ENCODE measurements at regions not wholly inside any gene's neighbourhood (a gene's known extent, or its start where the extent isn't known, plus 50 kb on each side); places are given as distances from the start of the nearest gene placed in this dataset.

GRCh38 chr6:48057601-48058000 lies 53.4 kb downstream of the PTCHD4 start:
- DNase-seq = no peak

- no peak for DNase-seq
Observed at GRCh38 chr6:48048451-48049146, 62.4 kb downstream of the PTCHD4 start.

- no peak for DNase-seq
Observed at GRCh38 chr6:48041894-48042293, 69.1 kb downstream of the PTCHD4 start.

GRCh38 chr6:48037946-48038345 lies 73.1 kb downstream of the PTCHD4 start:
- DNase-seq = no peak

- DNase-seq = peak; percentile 7
Observed at GRCh38 chr6:48036316-48036715, 74.7 kb downstream of the PTCHD4 start.

GRCh38 chr6:48032151-48032550 lies 78.8 kb downstream of the PTCHD4 start:
- peak; percentile 60 for DNase-seq

- no peak for DNase-seq
Observed at GRCh38 chr6:48031711-48032110, 79.3 kb downstream of the PTCHD4 start.

GRCh38 chr6:48027704-48028435 lies 83.1 kb downstream of the PTCHD4 start:
- no peak for DNase-seq

- DNase-seq = no peak
Observed at GRCh38 chr6:48024956-48025355, 86.0 kb downstream of the PTCHD4 start.

GRCh38 chr6:48021904-48022303 lies 89.1 kb downstream of the PTCHD4 start:
- no peak for DNase-seq

GRCh38 chr6:48016020-48016755 lies 94.8 kb downstream of the PTCHD4 start:
- DNase-seq = no peak

GRCh38 chr6:47992809-47993208 lies 118.2 kb downstream of the PTCHD4 start:
- no peak for DNase-seq

- no peak for DNase-seq
Observed at GRCh38 chr6:47983491-47983890, 127.5 kb downstream of the PTCHD4 start.

- no peak for DNase-seq
Observed at GRCh38 chr6:47977314-47977713, 133.7 kb downstream of the PTCHD4 start.

- no peak for DNase-seq
Observed at GRCh38 chr6:47974106-47974505, 136.9 kb downstream of the PTCHD4 start.

- DNase-seq = no peak
Observed at GRCh38 chr6:47970826-47971225, 140.2 kb downstream of the PTCHD4 start.

GRCh38 chr6:47967843-47968242 lies 143.2 kb downstream of the PTCHD4 start:
- DNase-seq = no peak

- DNase-seq = no peak
Observed at GRCh38 chr6:47964969-47965368, 146.0 kb downstream of the PTCHD4 start.

- DNase-seq = no peak
Observed at GRCh38 chr6:47952640-47953039, 158.4 kb downstream of the PTCHD4 start.

- DNase-seq = no peak
Observed at GRCh38 chr6:47944846-47945245, 163.0 kb downstream of the OPN5 start.

- no peak for DNase-seq
Observed at GRCh38 chr6:47938405-47938804, 156.6 kb downstream of the OPN5 start.

GRCh38 chr6:47936820-47937219 lies 155.0 kb downstream of the OPN5 start:
- no peak for DNase-seq

GRCh38 chr6:47934023-47934422 lies 152.2 kb downstream of the OPN5 start:
- DNase-seq = no peak

GRCh38 chr6:47932575-47932974 lies 150.7 kb downstream of the OPN5 start:
- DNase-seq = no peak
